Suppressor macrophage (primary cell): ENCODE measurements at regions not wholly inside any gene's neighbourhood (a gene's known extent, or its start where the extent isn't known, plus 50 kb on each side); places are given as distances from the start of the nearest gene placed in this dataset.
"Not testable (repeated sequence)": the region's sequence is repeated elsewhere in the genome, so short reads cannot be mapped to it uniquely, and the experiment has no call there.

Experiments used
- DNase-seq, 4 experiments: peaks; one replicate each; pipeline ENCODE4 v3.0.0-alpha.2; 2020 to 2022

DNA sequence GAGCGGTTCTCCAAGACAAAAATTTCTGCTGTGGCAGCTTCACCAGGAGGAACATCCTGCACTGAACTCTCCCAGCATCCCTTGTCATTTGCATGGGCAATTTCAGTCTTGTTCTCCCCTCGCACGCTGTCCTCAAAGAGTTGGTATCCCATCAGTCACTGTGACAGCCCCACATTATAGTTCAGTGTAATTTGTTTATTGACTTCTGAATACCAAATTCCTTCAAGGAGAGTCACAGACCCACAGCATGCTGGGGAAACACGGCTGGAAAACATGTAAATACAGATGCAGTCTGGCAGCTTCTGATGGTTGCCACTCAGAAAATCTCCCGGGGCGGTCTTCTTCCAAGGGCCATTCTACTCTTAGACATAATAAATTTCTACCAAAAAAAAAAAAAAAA is 151.0 kb upstream of the NEBL start:
- no peak for DNase-seq

DNA sequence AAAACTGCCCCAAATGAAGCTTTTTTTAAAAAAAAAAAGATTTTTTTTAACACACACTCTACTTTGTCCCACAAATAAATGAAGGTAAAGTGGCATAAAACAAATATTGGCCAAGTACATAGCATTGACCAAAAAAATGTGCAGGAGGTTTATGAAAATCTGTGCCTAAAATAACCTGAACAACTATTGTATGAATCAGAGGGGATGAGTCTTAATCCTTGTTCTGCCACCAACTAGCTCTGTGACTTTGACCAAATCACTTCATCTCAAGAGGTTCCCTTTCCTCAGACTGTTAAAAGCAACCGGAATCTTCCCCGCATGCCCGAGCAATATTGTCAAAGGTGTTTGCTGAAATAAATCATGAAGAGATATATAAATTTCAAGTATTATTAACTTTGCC is 150.4 kb upstream of the NEBL start:
- DNase-seq, result no peak

DNA sequence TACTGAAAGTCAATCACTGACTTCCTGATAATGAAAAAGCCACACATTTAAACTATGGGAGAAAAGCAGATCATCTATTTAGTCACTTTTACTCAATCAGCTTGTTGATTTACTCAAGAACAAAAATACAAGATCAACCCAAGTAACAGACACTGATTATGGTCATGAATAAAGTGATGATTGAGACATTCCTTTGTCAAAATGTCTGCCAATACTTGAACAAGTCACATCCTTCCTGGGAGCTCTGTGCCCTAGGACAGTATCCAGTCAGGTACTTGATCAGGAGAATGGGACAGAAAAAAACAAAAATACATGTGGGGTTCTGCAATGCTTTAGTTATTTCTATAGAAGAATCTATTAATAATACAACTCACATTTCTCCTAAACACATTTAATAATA is 150.0 kb upstream of the NEBL start:
- DNase-seq, result no peak

DNA sequence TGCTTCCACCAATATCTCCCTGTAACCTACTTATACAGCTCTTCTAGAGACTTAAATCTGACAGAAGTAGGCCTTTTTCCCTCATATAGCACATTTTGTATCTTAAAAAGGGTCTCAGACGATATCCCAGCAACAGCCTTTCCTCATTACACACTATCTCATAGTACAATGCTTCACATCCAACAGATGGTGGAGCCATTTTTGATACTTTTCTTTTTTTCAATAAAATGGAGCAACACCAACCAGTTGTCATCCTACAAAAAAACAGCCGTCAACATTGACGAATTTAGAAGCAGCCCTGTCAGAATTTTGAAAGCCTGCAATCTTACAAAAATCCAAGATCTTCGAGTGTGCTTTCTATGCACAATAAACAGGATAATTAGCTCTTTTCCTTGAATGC is 145.9 kb upstream of the NEBL start:
- DNase-seq, result no peak

DNA sequence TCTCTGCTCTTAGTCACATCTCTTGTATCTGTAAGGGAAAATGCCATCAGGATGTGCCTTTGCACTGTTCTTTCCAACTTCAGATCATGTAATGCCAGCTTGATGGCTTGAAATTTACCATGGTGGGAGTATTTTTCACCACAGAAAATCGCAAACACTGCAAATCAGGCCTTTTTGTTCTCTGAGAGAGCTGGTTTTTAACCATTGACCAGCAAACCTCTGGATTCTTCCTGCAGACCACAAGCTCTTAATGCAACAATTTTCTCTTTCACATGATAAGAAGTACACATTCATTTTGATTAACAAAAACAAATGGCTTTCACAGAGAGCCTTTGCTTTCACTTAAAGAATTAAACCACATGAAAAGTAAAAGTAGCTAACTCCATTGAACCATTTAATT is 145.4 kb upstream of the NEBL start:
- no peak for DNase-seq

- no peak for DNase-seq
Measured at GRCh38 chr10:21041763-21042458, 144.8 kb upstream of the NEBL start.

DNA sequence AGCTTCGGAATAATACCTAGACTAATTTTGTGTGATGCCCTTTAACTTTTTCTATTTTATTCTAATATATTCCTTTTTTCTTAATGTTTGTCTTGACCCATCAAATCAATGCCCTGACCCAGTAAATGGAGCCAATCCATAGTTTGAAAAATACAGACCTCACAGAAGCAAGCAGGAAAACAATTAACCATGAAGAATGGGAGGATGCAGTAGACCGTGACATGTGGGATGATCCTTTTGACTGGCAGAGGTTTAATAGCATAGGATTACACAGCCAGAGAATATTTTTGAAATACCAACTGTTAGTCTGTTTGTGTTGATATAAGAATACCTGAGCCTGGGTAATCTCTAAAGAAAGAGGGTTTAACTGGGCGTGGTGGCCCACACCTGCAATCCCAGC is 142.6 kb upstream of the NEBL start:
- DNase-seq, result no peak

GRCh38 chr10:21036757-21037156 is 139.6 kb upstream of the NEBL start:
- DNase-seq, result no peak

- DNase-seq, result not testable (repeated sequence)
Measured at GRCh38 chr10:21034770-21035169, 137.7 kb upstream of the NEBL start.

DNA sequence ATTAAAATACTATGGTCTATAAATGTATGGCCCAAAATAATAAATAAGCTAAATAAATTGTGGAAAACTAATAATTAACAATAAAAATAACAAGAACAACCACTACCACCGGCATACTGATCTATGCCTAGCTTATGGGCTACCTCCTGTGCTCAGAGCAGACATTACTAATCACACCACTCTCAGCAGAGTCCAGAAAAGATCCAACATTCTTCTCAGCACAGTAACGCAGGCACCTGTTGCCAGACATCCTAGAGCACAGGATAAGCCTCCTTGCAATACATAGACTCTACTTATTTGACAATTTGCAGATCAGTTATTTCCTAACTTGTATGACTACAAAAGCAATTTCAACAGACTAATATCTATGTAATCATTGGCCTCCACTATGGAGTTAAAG is 137.1 kb upstream of the NEBL start:
- no peak for DNase-seq

DNA sequence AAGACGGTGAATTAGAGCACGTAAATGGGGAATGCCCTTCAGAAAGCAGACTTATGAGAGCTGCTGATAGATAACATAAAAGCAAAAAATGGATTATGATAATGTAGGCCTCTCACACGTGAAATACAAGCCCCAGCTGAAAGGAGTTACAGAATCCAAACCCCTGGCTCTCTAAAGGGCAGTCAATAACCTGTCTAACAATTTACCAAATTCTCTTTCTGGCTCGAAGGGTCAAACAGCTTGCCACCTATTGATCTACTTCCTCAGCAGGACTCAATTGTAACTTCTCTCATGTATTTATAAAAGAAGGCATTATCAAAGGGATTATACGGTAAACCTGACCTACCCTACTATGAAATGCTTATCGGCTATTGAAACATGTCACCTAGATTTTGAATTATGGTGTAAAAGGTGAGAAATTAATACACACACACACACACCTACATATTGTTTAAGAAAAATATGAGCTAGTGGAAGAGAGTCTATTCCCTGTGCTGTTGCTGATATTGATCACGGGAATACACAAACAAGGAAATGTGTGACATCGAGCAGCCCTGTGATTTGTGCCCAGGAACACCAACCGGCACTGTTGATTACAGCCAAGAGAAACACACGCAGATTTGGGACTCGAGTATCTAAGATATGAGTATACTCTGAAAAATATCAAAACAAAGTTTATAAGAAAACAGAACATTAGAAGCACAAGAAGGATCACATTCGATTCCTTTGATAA is 135.6 kb upstream of the NEBL start:
- DNase-seq, result no peak

DNA sequence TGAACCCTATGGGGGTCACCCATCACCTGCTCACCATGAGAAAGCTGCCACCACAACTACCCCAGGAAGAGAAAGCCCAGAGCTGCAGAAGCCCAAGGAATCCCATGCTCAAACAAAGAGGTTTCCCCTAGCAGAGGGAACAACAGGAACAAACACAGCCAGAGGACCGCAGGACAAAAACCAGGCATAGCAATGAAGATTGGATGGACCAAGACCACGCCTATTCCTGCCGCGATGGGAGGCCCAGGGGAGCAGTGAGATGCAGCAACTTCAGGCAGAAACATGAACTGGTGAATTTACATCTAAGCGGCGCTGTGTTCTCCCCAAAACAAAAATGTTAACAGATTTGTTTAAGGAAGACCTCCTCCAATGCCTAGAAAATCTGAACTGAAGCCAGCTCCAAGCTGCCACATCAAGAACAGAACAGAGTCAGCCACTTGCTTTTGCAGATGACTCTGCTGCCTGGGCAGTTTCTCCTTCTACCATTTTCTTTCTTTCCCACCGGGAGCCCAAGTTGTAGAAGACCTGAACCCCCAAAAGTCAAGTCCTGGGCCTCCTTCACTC is 134.2 kb upstream of the NEBL start:
- no peak for DNase-seq

DNA sequence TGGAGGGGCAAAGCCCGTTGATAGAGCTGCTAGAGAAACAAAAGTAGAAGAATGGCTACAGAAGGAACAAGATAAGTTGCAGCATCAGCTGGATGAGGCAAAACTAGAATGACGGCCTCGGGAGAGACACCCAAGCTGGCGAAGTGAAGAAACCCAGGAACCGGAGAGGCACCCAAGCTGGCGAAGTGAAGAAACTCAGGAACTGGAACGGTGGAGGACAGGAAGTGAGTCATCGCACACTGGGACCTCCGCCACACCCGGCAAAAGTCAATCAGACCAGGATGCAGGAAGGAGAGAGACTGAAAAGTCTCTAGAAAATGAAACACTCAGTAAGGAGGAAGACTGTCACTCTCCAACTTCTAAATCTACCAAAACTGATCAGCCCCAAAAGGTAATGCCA is 133.0 kb upstream of the NEBL start:
- peak; percentile 12 to 57 (median 39) for DNase-seq

- DNase-seq, result peak in 3 of 4 experiments; percentile 7 to 50 (median 49)
Measured at GRCh38 chr10:21022821-21023220, 125.7 kb upstream of the NEBL start.

DNA sequence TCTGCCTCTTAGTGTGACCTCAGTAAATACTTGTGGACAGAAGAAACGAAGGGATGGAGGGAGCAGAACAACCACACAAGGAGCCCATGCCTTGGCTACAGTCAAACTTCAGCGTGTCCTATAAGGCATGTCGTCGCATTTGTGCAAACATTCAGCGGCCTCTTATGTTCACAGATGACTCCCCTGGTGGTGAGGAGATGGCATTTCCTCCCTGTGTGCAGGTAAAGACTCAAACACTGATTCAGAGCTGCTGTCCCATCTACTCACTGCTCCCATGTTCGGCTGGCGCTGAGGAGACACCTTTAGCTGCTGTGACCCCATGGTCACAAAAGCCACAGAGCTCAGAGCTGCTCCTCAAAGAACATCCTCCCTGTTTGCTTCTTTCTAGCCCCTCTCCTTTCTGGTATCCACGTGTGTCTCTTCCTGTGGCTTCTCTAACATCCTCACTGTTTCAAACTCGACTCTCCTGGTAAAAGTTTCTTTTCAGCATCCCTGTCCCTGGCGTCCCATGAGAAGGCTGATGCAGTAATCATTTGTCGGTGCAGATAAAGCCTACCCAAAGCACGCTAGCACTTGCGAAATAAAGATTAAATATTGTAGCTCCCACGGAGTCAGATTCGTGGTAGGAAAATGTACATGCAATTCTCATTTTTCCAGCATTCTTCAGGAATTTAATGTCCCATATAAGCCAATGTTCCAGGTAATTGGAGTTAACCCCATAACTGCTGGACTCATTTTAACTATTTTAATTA is 124.9 kb upstream of the NEBL start:
- DNase-seq, result no peak

DNA sequence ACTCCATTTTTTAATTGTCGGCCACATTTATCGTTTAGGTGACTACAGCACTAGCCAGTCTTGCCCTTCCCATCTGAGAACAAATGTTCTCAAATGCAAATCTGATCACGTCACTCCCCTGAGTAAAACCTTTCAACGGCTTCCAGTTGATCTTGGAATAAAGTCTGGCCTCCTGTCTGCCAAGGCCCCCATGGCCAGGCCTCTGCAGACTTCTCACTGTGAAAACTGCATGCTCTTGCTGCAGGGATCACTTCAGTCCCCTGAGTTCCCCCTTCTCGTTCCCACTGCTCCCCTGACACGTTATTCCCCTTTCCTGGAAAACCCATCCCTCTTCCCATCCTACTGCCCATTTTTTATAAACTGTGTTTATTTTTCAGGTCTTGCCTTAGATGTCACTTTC is 124.1 kb upstream of the NEBL start:
- DNase-seq, result no peak

DNA sequence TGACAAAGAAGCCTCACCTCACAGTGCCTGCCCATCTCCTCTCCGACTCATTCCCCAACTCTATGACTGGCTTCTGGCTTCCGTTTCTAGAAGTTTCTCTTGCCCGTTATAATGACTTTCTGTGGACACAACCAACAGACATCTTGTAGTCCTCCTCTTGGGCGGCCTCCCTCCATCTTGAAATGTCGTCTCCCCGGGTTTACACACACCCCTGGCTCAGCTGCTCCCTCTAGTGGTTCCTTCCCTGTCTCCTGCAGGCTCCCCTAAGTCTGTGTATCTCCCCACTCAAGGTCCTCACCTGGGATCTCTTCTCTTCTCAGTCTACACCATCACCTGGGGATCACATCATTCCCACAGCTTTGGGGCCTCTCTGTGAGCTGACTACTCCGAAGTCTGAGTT is 123.4 kb upstream of the NEBL start:
- peak in 3 of 4 experiments; percentile 2 to 29 (median 13) for DNase-seq

DNA sequence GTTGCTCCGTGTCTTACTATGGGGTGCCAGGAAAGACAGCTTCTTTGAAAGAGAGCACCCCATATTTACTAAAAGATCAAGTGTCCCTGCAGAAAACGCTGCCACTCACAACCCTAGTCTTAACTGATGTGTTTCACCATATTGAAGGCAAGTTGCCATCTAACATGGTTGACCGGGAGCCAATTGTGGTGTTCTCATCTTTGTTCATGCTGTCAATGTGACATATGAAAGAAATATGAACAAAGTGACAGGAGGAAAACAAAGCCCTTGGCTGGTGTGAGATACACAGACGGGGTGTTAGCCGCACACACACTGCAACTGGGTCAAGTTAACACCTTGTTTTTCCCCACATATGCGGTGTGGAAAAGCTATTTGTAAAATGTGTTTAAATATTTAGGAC is 122.3 kb upstream of the NEBL start:
- no peak for DNase-seq

DNA sequence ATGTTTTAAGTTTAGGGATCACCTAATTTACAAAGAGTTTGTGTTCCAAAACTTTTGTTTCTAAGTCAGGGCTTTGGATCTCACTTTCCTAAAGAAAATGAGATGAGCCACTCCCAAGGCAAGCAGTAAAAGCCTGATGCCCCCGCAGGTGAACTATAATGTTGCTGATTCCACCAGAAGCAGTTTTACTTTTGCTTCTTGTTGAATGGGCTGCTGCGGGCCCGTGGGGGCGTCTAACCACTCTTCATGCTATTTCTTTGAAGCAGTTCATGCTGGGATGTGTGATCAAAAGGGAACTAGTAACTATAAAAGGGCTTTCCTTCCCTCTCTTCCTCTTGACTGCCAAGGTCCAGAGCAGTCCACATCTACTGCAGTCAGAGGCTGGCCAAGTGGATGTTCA is 118.7 kb upstream of the NEBL start:
- no peak for DNase-seq

DNA sequence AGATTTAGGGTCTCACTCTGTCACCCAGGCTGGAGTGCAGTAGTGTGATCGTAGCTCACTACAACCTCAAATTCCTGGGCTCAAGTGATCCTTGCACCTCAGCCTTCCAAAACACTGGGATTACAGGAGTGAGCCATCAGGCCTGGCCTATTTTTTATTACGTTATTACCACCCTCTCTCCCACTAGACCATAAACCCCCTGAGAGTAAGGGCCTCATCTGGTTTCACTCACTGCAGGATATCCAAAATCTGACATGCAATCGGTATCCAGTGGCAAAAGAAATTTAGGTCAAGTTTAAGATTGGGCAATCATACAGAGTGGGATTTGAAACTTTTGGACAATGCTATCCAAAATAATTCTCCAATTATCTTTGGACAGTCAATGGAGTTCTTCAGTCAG is 117.0 kb upstream of the NEBL start:
- DNase-seq, result no peak

DNA sequence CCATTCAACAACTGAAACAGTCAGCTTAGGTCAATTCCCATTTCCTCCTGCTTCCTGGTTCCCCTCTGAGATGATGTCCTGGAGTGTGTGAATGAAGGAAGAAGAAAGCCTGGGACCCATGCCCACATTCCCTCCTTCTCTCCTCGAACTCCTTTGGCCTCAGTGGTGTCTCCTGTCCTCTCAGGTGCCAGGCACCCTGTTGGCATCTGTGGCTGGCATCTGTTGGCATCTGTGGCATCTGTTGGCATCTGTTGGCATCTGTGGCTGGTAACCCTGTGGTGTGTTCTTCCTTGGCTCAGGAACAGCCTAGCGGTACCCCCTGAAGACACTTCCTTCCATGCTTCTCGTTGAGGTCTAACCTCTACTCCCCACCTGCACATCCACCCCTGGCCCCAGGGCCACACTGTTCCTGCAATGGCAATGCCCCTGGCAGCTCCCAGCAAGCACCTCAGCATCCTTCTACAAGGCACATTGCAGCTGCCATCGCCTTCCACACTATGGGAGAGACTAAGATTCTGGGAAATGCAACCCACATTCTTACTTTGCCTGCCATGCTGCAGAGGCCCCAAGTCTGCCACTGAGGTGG is 114.4 kb upstream of the NEBL start:
- no peak for DNase-seq

DNA sequence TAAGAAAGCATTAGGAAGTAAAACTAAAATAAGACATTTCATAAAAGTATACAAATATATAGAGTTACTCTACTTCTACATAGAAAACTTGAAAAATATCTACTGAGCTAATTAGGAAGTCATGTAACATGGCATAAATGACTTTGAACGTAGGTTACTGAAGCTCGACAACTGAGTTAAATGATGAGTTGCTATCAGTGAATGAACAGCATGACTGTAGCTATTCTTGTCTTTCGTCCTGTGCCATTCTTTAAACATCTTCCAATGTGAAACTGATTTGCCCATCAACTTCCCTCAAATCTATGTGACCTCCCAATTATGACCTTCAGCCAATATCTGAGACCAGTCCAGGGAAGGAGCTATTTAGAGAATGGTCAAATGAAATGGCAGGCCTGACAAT is 113.5 kb upstream of the NEBL start:
- DNase-seq, result no peak

GRCh38 chr10:21003240-21003822 is 106.2 kb upstream of the NEBL start:
- DNase-seq, result no peak
